AG10803 (cell line): ENCODE measurements at regions not wholly inside any gene's neighbourhood (a gene's known extent, or its start where the extent isn't known, plus 50 kb on each side); places are given as distances from the start of the nearest gene placed in this dataset.

ENCODE experiments used
- DNase-seq: peaks from one replicate; pipeline ENCODE4 v3.0.0; 2010; ENCODE audit warnings: low read depth
- H3K4me3 ChIP-seq: 2 replicates; pipeline ENCODE4 v1.5.1; 2011; ENCODE audit warnings: mild to moderate bottlenecking, low read length, control low read depth
- TF ChIP-seq, protein P1 (sequence below): conservative IDR thresholded peaks from 2 replicates; pipeline ENCODE4 v1.5.1; 2011; ENCODE audit warnings: mild to moderate bottlenecking, low read length, control low read depth, inconsistent platforms

DNA sequence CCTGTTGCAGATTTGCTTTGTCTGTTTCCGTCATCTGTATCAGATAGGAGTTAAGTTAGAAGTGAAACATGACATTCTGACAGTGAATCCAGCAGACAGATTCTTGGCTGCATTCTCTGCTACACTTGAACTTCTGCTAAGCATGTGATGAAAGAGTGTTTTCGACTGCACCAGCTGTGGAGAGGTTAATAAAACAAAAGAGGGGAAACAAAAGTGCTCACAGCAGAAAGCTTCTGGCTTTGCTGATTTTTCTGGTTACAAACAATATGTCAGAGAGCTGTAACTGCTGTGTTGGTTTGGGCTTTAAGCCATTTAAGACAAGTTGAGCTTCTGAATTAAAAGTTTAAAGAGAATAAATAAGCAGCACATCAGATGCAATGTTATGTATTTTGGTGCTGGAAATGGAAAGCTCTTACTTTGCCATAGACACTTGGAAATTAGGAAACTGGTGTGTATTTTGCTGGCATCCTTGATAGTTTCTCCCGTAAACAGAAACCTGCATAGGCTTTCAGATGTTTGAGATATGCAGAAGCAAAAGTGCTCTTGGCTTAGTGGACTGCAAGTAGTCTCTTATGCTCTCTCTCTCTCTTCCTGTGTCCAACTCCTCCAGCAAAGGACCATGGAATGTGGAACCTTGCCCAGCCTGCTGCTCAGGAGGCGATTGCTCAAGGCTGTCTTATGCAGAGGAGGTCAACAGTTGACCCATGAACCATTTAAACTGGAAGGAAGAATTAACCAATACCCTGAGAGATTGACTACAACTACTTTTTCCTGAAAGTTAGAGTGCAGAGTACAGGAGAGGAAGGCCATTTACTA, 104.9 kb downstream of the RPS12 start:
- peak; percentile 89 for DNase-seq
- TF ChIP-seq, protein P1, sequence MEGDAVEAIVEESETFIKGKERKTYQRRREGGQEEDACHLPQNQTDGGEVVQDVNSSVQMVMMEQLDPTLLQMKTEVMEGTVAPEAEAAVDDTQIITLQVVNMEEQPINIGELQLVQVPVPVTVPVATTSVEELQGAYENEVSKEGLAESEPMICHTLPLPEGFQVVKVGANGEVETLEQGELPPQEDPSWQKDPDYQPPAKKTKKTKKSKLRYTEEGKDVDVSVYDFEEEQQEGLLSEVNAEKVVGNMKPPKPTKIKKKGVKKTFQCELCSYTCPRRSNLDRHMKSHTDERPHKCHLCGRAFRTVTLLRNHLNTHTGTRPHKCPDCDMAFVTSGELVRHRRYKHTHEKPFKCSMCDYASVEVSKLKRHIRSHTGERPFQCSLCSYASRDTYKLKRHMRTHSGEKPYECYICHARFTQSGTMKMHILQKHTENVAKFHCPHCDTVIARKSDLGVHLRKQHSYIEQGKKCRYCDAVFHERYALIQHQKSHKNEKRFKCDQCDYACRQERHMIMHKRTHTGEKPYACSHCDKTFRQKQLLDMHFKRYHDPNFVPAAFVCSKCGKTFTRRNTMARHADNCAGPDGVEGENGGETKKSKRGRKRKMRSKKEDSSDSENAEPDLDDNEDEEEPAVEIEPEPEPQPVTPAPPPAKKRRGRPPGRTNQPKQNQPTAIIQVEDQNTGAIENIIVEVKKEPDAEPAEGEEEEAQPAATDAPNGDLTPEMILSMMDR, result no peak
- no peak overlapping the region for H3K4me3 ChIP-seq

DNA sequence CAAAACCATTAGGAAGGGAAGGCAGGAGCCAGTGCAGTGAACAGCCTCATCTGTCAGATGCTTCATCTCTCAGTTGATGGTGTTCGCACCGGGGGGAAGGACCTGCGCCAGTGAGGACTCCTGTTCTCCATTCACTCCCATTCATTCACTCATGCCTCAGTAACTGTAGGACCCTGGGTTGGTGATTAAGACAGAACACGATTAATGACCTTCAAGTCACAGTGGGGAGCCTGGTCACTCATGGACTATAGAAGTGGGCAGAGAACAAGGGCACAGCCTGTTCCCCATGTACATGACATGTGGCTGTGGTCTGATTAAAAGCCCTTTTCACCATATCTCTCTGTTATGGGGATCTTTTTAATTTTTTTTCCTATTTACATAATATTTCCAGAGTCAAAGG, 113.3 kb downstream of the RPS12 start:
- H3K4me3 ChIP-seq, result no peak overlapping the region
- TF ChIP-seq, protein P1, result no peak
- DNase-seq, result no peak

DNA sequence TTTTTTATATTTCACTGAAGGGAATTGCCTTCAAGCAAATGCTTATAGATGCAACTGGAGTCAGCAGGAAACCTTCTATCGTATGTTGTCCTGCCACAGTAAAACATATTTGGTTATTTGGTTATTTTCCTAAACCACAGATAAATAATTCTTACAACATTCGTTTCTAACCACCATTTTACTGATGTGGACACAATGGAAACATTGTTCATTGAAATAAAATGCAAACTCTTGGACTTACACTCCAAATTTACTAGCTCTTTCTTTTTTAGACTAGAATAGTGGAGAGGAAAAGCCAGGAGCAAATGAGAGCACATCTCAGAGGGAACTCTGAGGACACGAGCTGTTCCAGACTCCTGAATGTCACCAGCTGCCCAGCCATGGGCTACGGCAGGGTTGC, 114.8 kb downstream of the RPS12 start:
- TF ChIP-seq, protein P1, result no peak
- H3K4me3 ChIP-seq, result no peak overlapping the region
- peak; percentile 29 for DNase-seq

- no peak for DNase-seq
- TF ChIP-seq, protein P1, result no peak
- no peak overlapping the region for H3K4me3 ChIP-seq
Observed at GRCh38 chr6:132931313-132931712, 116.9 kb downstream of the RPS12 start.

DNA sequence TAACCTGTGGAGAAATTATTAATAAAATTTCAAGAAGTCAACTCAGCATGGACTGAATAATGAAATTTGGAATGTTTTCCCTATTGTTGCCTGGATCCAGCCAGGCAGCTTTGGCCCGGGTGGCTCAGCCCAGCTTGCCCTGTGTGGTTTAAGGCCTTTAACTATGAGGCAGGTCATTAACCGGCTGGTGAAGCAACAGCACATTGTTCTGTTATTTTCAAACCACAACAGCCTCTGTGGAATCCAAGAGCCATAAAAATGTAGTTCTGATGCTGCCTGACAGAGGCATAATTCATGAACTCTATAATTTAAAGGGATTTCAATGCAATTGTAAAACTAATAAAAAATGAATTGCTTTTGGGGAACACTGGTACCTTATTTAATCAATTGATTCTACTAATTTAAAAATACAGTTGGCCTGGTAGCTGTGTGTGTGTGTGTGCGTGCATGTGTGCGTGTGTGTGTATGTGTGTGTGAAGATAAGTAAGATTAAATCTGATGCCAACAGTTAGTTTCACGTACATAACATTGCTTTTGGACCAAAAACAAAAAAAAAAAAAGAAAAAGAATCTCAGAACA, 117.7 kb downstream of the RPS12 start:
- peak; percentile 89 for DNase-seq
- TF ChIP-seq, protein P1, result no peak
- no peak overlapping the region for H3K4me3 ChIP-seq

- TF ChIP-seq, protein P1, result no peak
- DNase-seq, result no peak
- H3K4me3 ChIP-seq, result no peak overlapping the region
Observed at GRCh38 chr6:132932588-132932987, 118.2 kb downstream of the RPS12 start.

DNA sequence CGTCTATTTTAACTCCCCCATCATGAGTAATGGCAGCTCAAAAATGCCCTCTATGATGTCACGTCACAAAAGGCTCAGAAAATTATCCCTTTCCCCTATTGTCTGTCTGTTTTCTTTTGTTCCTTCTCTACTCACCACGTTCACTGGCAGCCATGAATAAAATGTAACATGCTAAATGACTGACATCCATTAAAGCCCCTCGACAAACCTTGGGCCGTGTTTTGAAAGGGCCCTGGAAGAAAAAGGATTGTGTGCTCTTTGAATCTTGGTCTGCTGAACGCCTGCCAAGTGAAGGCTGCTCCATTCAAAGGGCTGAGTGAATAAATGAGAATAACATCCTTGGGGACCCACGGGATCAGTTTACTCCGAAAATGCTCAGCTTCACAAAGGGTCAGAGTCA, 118.7 kb downstream of the RPS12 start:
- H3K4me3 ChIP-seq, result no peak overlapping the region
- TF ChIP-seq, protein P1, result no peak
- no peak for DNase-seq
